DMS53 treated with DMSO at 0.1 percent for 48 hours (cell line): ENCODE measurements at regions not wholly inside any gene's neighbourhood (a gene's known extent, or its start where the extent isn't known, plus 50 kb on each side); places are given as distances from the start of the nearest gene placed in this dataset.

ENCODE experiments used
- DNase-seq: peaks from one replicate; lab custom pipeline; 2025; ENCODE audit not compliant: unreplicated experiment; lab: John Stamatoyannopoulos, UW

GRCh38 chr21:38898422-38899096 lies 92.8 kb downstream of the ETS2 start:
- DNase-seq = no peak

DNA sequence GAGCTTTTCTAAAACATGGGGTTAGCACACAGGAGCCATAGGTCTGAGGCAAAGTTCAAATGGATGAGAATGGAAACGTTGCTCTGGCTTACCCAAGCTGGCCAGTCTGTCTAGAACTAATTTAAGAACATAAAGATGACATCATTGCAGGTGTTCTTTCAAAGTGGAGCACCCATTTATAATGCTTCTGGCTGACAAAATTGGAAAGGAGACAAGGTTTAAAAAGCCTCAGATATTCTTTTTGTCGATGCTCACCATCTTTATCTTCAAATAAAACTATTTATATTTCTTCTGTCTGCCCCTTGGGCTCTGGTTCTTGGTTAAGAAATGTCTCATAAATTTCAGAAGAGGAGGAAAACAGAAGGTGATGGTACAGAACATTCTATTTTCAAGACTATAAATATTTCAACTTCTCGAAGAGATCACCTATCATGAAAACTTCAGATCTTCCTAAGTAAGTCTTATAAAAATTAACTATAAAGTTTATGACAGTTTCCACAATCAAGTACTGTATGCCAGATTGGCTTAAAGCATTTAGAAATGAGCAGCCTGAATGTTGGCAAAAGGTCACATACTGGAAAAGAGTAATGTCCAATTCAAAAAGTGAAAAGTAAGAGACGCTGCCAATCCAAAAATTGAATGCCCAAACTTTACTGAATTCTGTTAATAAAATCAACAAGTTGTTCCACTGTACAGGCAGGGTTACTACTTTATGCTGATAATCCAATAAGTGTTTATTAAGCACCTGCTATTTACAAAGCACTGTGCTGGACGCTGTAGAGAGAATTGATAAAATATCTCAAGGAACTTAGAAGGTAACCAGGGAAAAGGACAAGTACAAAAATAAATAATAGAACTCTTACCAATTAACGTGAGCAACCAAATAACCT lies 92.0 kb downstream of the ETS2 start:
- DNase-seq = peak; percentile 70

GRCh38 chr21:38894899-38895298 lies 89.2 kb downstream of the ETS2 start:
- no peak for DNase-seq

GRCh38 chr21:38888991-38889561 lies 83.3 kb downstream of the ETS2 start:
- no peak for DNase-seq

- DNase-seq = no peak
Measured at GRCh38 chr21:38887749-38888148, 82.0 kb downstream of the ETS2 start.

DNA sequence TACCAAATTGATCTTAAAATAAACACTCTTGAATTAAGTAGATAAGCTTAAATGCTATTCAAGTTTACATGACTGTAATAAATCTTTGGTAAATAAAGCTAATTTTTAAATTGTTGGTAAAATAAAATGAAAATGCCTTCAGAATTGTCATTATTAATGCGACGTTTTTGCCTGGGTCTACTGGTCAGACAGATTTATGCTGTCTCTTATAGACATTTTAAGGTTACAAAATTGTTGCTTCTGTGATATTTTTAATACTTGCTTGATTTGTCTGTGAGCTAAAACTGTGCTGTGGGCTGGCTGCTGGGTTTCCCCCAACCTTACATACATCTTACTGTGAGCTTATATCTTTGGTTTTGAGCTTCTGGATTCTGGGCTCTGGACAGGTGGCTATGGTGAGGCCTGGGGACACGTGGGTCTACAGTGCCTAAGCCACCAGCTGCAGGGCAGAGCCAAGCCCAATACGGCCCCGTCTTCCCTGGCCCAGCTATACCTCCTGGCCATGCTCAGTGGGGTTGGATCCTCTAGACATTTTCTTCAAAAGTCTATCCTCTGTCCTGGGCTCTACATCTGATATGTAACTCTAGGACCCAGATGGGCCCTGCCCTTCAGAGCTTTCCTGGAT lies 81.4 kb downstream of the ETS2 start:
- DNase-seq = no peak

- no peak for DNase-seq
Measured at GRCh38 chr21:38885909-38886308, 80.2 kb downstream of the ETS2 start.

- DNase-seq = no peak
Measured at GRCh38 chr21:38884440-38884839, 78.7 kb downstream of the ETS2 start.

- no peak for DNase-seq
Measured at GRCh38 chr21:38883142-38883541, 77.4 kb downstream of the ETS2 start.

- no peak for DNase-seq
Measured at GRCh38 chr21:38881131-38881530, 75.4 kb downstream of the ETS2 start.

DNA sequence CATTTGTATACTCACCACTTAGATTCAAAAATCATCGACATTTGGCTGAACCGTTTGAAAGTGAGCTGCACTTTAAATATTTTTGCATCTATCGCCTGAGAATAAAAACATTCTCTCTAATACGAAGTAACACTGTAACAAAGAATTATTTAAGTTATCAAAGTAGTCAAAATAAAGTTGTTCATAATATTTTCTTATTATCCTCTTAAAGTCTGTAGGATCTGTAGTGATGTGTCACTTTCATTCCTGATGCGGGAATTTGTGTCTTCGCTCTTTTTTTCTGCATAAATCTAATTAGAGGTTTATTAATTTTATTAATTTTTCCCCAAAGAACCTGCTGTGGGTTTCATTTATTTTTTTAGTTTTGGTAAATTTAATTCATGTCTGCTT lies 74.8 kb downstream of the ETS2 start:
- DNase-seq = no peak

DNA sequence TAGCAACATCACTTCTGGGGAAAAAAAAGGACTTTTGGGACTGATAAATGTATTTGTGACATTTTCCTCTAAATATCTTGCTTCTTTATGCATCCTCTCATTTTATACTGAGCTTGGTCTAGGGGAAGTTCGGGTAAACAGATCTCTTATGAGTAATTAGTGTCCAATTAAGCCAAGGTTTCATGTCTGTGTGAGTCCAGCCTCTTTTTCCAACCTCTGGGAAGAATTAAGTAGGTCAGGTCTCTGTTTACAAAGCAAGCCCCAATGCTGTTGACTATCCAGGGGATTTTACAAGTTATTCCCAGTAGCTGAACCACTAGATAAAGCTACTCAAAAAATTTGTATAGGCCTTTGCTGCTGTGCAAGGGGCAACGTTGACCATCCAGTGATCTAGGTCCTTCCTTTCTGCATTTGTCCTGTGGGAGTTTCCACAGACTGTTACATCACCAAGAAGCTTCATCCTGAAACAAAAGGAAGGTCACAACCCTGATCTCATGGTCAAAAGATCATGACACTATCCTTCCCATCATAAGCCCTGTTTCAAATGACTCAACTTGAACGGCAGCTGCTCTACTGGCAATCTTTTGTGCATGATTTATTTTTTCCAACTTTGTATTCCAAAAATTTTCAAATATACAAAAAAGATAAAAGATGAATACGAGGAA lies 74.3 kb downstream of the ETS2 start:
- DNase-seq = no peak

- no peak for DNase-seq
Measured at GRCh38 chr21:38878379-38879179, 72.8 kb downstream of the ETS2 start.

- no peak for DNase-seq
Measured at GRCh38 chr21:38875694-38876492, 70.2 kb downstream of the ETS2 start.
